Colonic mucosa (tissue), 4 donors: ENCODE measurements at regions not wholly inside any gene's neighbourhood (a gene's known extent, or its start where the extent isn't known, plus 50 kb on each side); places are given as distances from the start of the nearest gene placed in this dataset.

Source experiments
- DNase-seq: peaks from one replicate; pipeline ENCODE4 v3.0.0-alpha.2; 2020
- H3K27ac ChIP-seq: fragments of 200-600 bp; one replicate; pipeline ENCODE4 v1.8.0; 2021
- H3K27me3 ChIP-seq: fragments of 200-600 bp; one replicate; pipeline ENCODE4 v1.8.0; 2021
- H3K36me3 ChIP-seq: fragments of 200-600 bp; one replicate; pipeline ENCODE4 v1.8.0; 2021
- H3K4me1 ChIP-seq: fragments of 200-600 bp; one replicate; pipeline ENCODE4 v1.8.0; 2021; ENCODE audit warnings: mild to moderate bottlenecking
- H3K4me3 ChIP-seq: fragments of 200-600 bp; one replicate; pipeline ENCODE4 v1.8.0; 2021
- H3K9ac ChIP-seq, 2 donors: one replicate each; pipeline ENCODE4 v1.7.0; 2013; ENCODE audit warnings: control low read depth in 2 of 2, low read depth in 2 of 2, low read length in 2 of 2
- H3K9me3 ChIP-seq: fragments of 200-600 bp; one replicate; pipeline ENCODE4 v1.8.0; 2021
- intact Hi-C: fragments of 100-400 bp; cut with DNase I; formaldehyde crosslinking; loops from one replicate; pipeline ENCODE4 v1.14.1; 2022
- TF ChIP-seq, protein P1 (sequence below): fragments of 200-600 bp; IDR thresholded peaks from one replicate; pipeline ENCODE4 v1.8.0; 2022; ENCODE audit warnings: antibody characterized with exemption, mild to moderate bottlenecking
- donor health status: healthy.
- donor health status: DM: no; HTN: no; CAD: no.
- donor health status: DM: no; HTN: no; CAD: no.

DNA sequence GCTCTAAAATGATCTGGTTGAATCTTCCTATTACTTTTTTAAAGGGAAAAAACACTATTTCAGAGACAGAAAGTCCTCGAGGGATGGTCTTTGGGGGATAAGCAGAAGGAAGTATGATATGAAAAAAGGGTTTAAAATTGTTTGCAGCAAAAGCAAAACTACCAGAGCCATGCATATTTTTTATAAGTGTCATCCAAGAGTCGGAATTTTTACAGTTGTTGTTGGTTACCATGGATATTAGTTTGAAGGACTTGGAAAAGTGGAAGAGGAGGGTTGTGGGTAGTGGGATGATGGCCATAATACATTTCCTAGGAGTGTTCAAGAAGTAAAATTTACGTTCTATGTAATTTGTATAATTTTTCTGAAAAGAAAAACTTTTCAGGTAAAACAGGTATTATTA lies 134.4 kb downstream of the PCDH7 start:
- Histone ChIP-seq H3K27ac (no peak overlapping the region), H3K4me1 (no peaks in the 10 kb centered on the region), H3K9ac (no peak overlapping the region), H3K36me3 (no peaks in the 10 kb centered on the region), H3K4me3 (no peak overlapping the region), H3K27me3 (no peaks in the 10 kb centered on the region), H3K9me3 (no peaks in the 10 kb centered on the region)
- intact Hi-C loops: no loop called here
- DNase-seq: no peak
- TF ChIP-seq, protein P1, sequence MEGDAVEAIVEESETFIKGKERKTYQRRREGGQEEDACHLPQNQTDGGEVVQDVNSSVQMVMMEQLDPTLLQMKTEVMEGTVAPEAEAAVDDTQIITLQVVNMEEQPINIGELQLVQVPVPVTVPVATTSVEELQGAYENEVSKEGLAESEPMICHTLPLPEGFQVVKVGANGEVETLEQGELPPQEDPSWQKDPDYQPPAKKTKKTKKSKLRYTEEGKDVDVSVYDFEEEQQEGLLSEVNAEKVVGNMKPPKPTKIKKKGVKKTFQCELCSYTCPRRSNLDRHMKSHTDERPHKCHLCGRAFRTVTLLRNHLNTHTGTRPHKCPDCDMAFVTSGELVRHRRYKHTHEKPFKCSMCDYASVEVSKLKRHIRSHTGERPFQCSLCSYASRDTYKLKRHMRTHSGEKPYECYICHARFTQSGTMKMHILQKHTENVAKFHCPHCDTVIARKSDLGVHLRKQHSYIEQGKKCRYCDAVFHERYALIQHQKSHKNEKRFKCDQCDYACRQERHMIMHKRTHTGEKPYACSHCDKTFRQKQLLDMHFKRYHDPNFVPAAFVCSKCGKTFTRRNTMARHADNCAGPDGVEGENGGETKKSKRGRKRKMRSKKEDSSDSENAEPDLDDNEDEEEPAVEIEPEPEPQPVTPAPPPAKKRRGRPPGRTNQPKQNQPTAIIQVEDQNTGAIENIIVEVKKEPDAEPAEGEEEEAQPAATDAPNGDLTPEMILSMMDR: no peak

DNA sequence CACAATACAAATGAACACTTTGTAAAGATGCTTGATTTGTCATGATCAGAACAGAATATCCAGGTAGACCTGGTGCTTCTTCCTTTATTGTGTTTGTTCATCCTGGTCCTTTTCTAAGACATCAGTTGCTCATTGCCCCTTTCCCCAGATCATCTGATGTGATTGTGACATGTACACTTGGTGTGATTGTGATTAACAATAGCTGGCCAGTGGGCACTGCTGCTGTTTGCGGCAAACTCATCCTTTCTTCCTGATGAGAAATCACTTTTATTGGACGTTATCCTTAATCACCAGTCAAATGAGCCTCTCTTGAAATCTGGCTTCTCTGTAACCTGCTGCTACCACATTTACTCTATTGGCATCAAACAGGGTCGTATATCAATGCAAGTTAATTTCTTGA lies 135.1 kb downstream of the PCDH7 start:
- Histone ChIP-seq H3K36me3 (no peaks in the 10 kb centered on the region), H3K9ac (no peak overlapping the region), H3K9me3 (no peaks in the 10 kb centered on the region), H3K4me3 (no peak overlapping the region), H3K27ac (no peak overlapping the region), H3K4me1 (no peaks in the 10 kb centered on the region), H3K27me3 (no peaks in the 10 kb centered on the region)
- no peak for DNase-seq
- intact Hi-C loops: no loop called here
- TF ChIP-seq, protein P1: no peak

DNA sequence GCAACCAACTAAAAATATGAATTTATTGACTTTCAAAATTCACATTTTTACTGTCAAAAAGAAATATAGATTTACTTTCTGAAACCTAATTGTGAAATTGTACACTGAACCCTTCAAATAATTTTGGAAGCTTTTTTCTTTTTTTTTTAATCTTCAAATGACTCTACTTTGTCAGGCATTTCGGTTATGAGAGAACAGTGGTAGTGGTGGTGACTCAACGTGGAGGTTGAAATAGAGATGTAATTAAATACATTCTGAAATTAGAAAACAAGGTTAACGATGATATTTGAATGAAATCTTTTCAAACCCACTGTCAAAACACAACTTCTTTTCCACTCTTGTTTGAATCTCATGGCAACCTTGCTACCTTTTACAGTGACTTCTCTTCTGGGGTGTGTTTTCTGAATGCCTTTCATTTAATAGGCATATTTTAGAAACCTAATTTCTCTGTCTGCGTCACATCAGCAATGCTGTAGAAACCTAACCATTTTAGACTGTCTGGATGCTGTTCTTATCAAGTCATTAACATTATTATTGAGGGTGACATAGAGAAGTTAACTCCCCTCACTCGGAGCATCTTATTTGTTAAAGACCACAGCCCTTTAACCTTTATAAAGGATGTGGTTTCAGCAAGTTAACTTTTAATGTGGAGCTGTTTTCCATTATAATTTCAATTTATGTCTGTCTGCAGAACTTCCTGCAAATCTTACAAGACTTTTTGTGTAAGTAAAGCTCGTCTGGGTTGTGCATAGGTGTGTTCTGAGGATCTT lies 136.8 kb downstream of the PCDH7 start:
- Histone ChIP-seq H3K9ac (no peak overlapping the region), H3K27me3 (no peaks in the 10 kb centered on the region), H3K4me3 (no peak overlapping the region), H3K4me1 (no peaks in the 10 kb centered on the region), H3K36me3 (no peaks in the 10 kb centered on the region), H3K9me3 (no peaks in the 10 kb centered on the region), H3K27ac (no peak overlapping the region)
- intact Hi-C loops: no loop called here
- TF ChIP-seq, protein P1: no peak
- DNase-seq: no peak

DNA sequence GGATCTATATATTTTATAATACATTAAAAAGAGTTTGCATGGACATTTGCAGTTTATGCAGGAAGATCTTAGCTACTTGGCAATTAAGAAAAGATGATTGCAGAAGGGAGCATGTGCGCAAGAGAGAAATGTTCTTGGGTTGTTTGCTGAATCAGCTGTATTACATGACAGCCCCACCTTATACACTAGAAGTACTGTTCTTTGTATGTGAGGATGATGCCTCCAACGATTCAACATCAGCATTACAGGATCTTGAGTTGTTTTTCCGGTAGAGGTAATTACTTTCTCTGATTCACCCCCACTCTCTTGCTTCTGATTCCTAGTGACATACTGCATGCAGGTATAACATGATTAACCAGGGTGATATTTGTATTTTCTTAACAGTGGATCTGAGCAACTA lies 140.8 kb downstream of the PCDH7 start:
- no peak overlapping the region for H3K4me3 ChIP-seq
- TF ChIP-seq, protein P1: no peak
- DNase-seq: no peak
- no peak overlapping the region for H3K27ac ChIP-seq
- H3K9me3 ChIP-seq: no peaks in the 10 kb centered on the region
- no peak overlapping the region for H3K9ac ChIP-seq
- no peaks in the 10 kb centered on the region for H3K36me3 ChIP-seq
- no peaks in the 10 kb centered on the region for H3K4me1 ChIP-seq
- H3K27me3 ChIP-seq: no peaks in the 10 kb centered on the region
- intact Hi-C loops: no loop called here

DNA sequence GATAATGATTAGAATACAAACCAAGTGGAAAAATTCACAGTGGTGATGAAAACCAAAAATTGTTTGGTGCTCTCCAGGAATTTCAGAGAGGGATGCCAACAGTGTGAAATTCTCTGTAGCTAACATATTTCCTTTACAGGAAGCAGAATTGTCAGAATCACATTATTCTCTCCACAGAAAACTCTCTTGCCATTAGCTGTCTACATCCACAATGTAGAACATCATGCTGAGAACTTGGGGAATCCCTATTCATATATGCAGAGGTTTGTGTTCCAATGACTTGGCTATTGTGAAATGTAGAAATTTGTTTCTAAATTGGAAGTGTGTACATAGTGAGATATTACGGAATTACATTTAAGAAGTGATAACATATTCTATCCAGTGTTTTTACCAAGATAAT lies 142.0 kb downstream of the PCDH7 start:
- no peaks in the 10 kb centered on the region for H3K9me3 ChIP-seq
- intact Hi-C loops: no loop called here
- H3K9ac ChIP-seq: no peak overlapping the region
- no peak overlapping the region for H3K4me3 ChIP-seq
- no peaks in the 10 kb centered on the region for H3K27me3 ChIP-seq
- no peaks in the 10 kb centered on the region for H3K36me3 ChIP-seq
- DNase-seq: no peak
- no peaks in the 10 kb centered on the region for H3K4me1 ChIP-seq
- TF ChIP-seq, protein P1: no peak
- no peak overlapping the region for H3K27ac ChIP-seq
